Gastrocnemius medialis (tissue), 4 donors: ENCODE measurements at regions not wholly inside any gene's neighbourhood (a gene's known extent, or its start where the extent isn't known, plus 50 kb on each side); places are given as distances from the start of the nearest gene placed in this dataset.

ENCODE experiments used
- CTCF ChIP-seq, 5 experiments: fragments of 450-650 bp in 3 of 5; fragments of 200-600 bp in 2 of 5; sonication (generic) in 2 of 5; IDR thresholded peaks in 4 of 5; conservative IDR thresholded peaks in 1 of 5; 1 replicate in 4 of 5; 2 replicates in 1 of 5; pipeline ENCODE4 v1.5.1; 2016 to 2019; ENCODE audit warnings: antibody characterized with exemption in 5 of 5, mild to moderate bottlenecking in 3 of 5, moderate library complexity in 3 of 5
- POLR2A ChIP-seq, 2 donors: fragments of 450-650 bp; IDR thresholded peaks; one replicate each; pipeline ENCODE4 v1.6.1; 2017; ENCODE audit warnings: antibody characterized with exemption in 2 of 2, mild to moderate bottlenecking in 2 of 2, moderate library complexity in 2 of 2

- TF ChIP-seq CTCF (IDR thresholded peaks at IDR 0.05 in 4 of 5, conservative IDR thresholded peaks at IDR 0.05 in 1 of 5) = no peak
- no peak for TF ChIP-seq POLR2A (IDR thresholded peaks at IDR 0.05)
These were observed 68.5 kb upstream of the ZNF438 start for GRCh38 chr10:31100115-31100601.
